ENCODE measurements at regions not wholly inside any gene's neighbourhood (a gene's known extent, or its start where the extent isn't known, plus 50 kb on each side); places are given as distances from the start of the nearest gene placed in this dataset.

DNA sequence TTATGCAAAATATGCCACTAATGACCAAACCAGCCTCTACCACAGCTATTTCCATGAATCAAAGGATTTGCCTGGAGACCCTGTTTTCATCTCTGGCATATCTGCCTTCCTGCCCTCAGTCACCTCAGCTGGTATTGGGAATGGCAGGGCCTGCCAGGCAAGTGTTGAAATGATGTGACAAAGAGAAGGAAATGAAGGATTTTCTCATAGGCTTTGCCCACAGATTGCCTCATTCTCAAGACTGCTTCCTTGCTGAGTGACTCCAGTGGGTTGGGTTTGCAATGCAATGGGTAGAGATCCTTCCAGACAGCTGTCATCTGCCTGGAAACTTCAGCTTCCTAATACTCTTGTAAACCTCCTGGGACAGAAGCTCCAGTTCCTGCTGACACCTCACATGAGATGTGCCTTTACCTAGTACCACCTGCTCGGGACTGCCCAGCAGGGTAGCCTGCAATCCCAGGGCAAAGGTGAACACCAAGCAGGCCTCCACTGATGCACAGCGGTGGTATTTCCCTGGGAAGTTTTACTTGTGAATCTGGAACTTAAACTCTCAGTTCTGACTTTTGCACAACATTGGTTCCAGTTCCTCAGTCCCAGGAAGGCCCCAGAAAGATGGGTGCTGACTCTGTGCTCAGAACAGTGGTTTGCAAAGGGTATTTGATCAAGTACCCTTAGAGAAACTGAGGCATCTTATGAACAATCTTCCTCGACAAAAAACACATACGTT lies 64.8 kb upstream of the SLC1A1 start:
- Histone ChIP-seq H3K36me3 (ENCODE audit: insufficient read depth, low read length) (no peaks in the 10 kb centered on the region), H3K9ac (ENCODE audit: low read length) (no peak overlapping the region), H3K4me1 (ENCODE audit: insufficient read depth, low read length) (no peaks in the 10 kb centered on the region), H3K27me3 (ENCODE audit: insufficient read depth, low read length) (no peaks in the 10 kb centered on the region), H3K79me2 (ENCODE audit: insufficient read depth, low read length) (no peaks in the 10 kb centered on the region), H2AFZ (ENCODE audit: low read depth, low read length) (no peak overlapping the region), H3K4me3 (ENCODE audit: insufficient read depth, low read depth, low read length) (no peak overlapping the region), H3K27ac (ENCODE audit: low read depth, low read length) (no peak overlapping the region), H3K4me2 (ENCODE audit: low read length) (no peak overlapping the region), H4K20me1 (ENCODE audit: insufficient read depth, low read length) (no peaks in the 10 kb centered on the region), H3K9me3 (ENCODE audit: insufficient read depth, low read depth, low read length) (no peaks in the 10 kb centered on the region)
- H3K36me3 Mint-ChIP-seq (ENCODE audit: low read depth, unreplicated experiment), result no peaks in the 10 kb centered on the region
- DNase-seq (ENCODE audit: low read depth) (no peak), FAIRE-seq (no peak)
- no peaks in the 10 kb centered on the region for H3K27me3 Mint-ChIP-seq (ENCODE audit: low read depth, unreplicated experiment)
- no peaks in the 10 kb centered on the region for H3K9me3 Mint-ChIP-seq (ENCODE audit: unreplicated experiment)
- peaks cover 13% of the 10 kb centered on the region for H3K4me1 Mint-ChIP-seq (ENCODE audit: low read depth, unreplicated experiment)
- H3K4me3 Mint-ChIP-seq (ENCODE audit: unreplicated experiment), result no peak overlapping the region
- TF ChIP-seq EZH2 (IDR thresholded peaks at IDR 0.05; ENCODE audit: insufficient read depth, low read length), result no peak
- TF ChIP-seq, protein P1, sequence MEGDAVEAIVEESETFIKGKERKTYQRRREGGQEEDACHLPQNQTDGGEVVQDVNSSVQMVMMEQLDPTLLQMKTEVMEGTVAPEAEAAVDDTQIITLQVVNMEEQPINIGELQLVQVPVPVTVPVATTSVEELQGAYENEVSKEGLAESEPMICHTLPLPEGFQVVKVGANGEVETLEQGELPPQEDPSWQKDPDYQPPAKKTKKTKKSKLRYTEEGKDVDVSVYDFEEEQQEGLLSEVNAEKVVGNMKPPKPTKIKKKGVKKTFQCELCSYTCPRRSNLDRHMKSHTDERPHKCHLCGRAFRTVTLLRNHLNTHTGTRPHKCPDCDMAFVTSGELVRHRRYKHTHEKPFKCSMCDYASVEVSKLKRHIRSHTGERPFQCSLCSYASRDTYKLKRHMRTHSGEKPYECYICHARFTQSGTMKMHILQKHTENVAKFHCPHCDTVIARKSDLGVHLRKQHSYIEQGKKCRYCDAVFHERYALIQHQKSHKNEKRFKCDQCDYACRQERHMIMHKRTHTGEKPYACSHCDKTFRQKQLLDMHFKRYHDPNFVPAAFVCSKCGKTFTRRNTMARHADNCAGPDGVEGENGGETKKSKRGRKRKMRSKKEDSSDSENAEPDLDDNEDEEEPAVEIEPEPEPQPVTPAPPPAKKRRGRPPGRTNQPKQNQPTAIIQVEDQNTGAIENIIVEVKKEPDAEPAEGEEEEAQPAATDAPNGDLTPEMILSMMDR (IDR thresholded peaks at IDR 0.05; ENCODE audit: insufficient read depth, low read depth, low read length), result no peak
- H3K27ac Mint-ChIP-seq (ENCODE audit: unreplicated experiment), result no peak overlapping the region

DNA sequence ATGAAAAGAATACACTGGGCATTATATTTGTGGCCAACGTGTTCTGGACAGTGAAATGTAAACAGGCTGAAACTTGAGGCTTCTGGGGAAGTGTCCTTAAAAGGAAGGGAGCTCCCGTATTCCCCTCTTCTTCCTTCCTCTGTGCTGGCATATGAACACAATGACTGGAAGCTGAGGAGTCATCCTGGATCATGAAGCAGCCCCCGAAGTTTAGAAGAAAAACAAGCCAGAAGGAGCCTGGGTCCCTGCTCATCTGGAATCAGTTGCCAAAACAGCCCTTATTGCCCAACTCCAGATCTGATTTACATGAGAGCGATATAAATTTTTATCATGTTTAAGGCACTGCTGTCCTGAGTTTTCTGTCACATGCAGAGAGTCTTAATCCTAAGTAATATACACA lies 65.4 kb upstream of the SLC1A1 start:
- no peak for FAIRE-seq
- no peaks in the 10 kb centered on the region for H3K27me3 Mint-ChIP-seq (ENCODE audit: low read depth, unreplicated experiment)
- no peak overlapping the region for H3K4me2 ChIP-seq (ENCODE audit: low read length)

DNA sequence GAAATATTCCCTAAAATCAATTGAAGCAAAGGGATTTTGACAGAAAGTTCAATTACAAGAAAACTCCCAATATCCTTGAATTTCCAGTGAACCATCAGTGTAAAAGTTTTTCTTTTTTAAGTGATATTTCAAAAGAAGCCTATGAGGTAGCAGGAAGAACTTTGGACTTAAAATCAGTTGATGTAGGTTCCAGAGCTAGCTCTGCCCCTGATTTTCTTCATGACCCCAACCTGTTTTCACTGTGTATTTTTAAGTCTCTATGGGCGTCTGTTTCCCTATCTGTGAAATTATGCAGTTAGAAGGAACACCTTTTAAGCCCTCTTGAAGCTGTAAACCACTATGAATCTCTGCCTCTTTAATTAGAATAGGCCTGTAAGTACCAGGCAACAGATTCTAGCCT lies 66.2 kb upstream of the SLC1A1 start:
- TF ChIP-seq, protein P1 (IDR thresholded peaks at IDR 0.05; ENCODE audit: insufficient read depth, low read depth, low read length), result no peak
- TF ChIP-seq EZH2 (IDR thresholded peaks at IDR 0.05; ENCODE audit: insufficient read depth, low read length), result no peak
- Histone ChIP-seq H3K4me2 (ENCODE audit: low read length) (no peak overlapping the region), H3K9ac (ENCODE audit: low read length) (no peak overlapping the region), H3K27me3 (ENCODE audit: insufficient read depth, low read length) (no peaks in the 10 kb centered on the region), H3K79me2 (ENCODE audit: insufficient read depth, low read length) (no peaks in the 10 kb centered on the region), H3K36me3 (ENCODE audit: insufficient read depth, low read length) (no peaks in the 10 kb centered on the region), H3K27ac (ENCODE audit: low read depth, low read length) (no peak overlapping the region), H3K4me1 (ENCODE audit: insufficient read depth, low read length) (no peaks in the 10 kb centered on the region), H4K20me1 (ENCODE audit: insufficient read depth, low read length) (no peaks in the 10 kb centered on the region), H2AFZ (ENCODE audit: low read depth, low read length) (no peak overlapping the region), H3K9me3 (ENCODE audit: insufficient read depth, low read depth, low read length) (no peaks in the 10 kb centered on the region), H3K4me3 (ENCODE audit: insufficient read depth, low read depth, low read length) (no peak overlapping the region)
- no peaks in the 10 kb centered on the region for H3K27me3 Mint-ChIP-seq (ENCODE audit: low read depth, unreplicated experiment)
- H3K27ac Mint-ChIP-seq (ENCODE audit: unreplicated experiment), result no peak overlapping the region
- H3K9me3 Mint-ChIP-seq (ENCODE audit: unreplicated experiment), result no peaks in the 10 kb centered on the region
- no peak for DNase-seq (ENCODE audit: low read depth)
- H3K36me3 Mint-ChIP-seq (ENCODE audit: low read depth, unreplicated experiment), result no peaks in the 10 kb centered on the region
- no peak overlapping the region for H3K4me3 Mint-ChIP-seq (ENCODE audit: unreplicated experiment)
- H3K4me1 Mint-ChIP-seq (ENCODE audit: low read depth, unreplicated experiment), result peaks cover 9% of the 10 kb centered on the region
- FAIRE-seq, result no peak

More for the DNA sequence above, 65.4 kb upstream of the SLC1A1 start:
- H3K4me1 Mint-ChIP-seq (ENCODE audit: low read depth, unreplicated experiment), result peaks cover 9% of the 10 kb centered on the region
- DNase-seq (ENCODE audit: low read depth), result no peak
- H3K4me3 Mint-ChIP-seq (ENCODE audit: unreplicated experiment), result no peak overlapping the region
- H3K36me3 ChIP-seq (ENCODE audit: insufficient read depth, low read length), result no peaks in the 10 kb centered on the region
- H3K27ac Mint-ChIP-seq (ENCODE audit: unreplicated experiment), result no peak overlapping the region
- no peaks in the 10 kb centered on the region for H3K9me3 ChIP-seq (ENCODE audit: insufficient read depth, low read depth, low read length)
- H3K27ac ChIP-seq (ENCODE audit: low read depth, low read length), result no peak overlapping the region
- H3K36me3 Mint-ChIP-seq (ENCODE audit: low read depth, unreplicated experiment), result no peaks in the 10 kb centered on the region
- TF ChIP-seq, protein P1 (IDR thresholded peaks at IDR 0.05; ENCODE audit: insufficient read depth, low read depth, low read length), result no peak
- TF ChIP-seq EZH2 (IDR thresholded peaks at IDR 0.05; ENCODE audit: insufficient read depth, low read length), result no peak
- no peaks in the 10 kb centered on the region for H3K79me2 ChIP-seq (ENCODE audit: insufficient read depth, low read length)
- H3K4me1 ChIP-seq (ENCODE audit: insufficient read depth, low read length), result no peaks in the 10 kb centered on the region
- no peak overlapping the region for H3K9ac ChIP-seq (ENCODE audit: low read length)
- H3K9me3 Mint-ChIP-seq (ENCODE audit: unreplicated experiment), result no peaks in the 10 kb centered on the region
- H4K20me1 ChIP-seq (ENCODE audit: insufficient read depth, low read length), result no peaks in the 10 kb centered on the region
- no peak overlapping the region for H3K4me3 ChIP-seq (ENCODE audit: insufficient read depth, low read depth, low read length)
- no peaks in the 10 kb centered on the region for H3K27me3 ChIP-seq (ENCODE audit: insufficient read depth, low read length)
- no peak overlapping the region for H2AFZ ChIP-seq (ENCODE audit: low read depth, low read length)

Data from astrocyte (in vitro differentiated cells and primary cell).